22Rv1 (cell line): ENCODE measurements at regions not wholly inside any gene's neighbourhood (a gene's known extent, or its start where the extent isn't known, plus 50 kb on each side); places are given as distances from the start of the nearest gene placed in this dataset.

Experiments used
- H3K27ac ChIP-seq: fragments of 450-650 bp; 2 replicates; pipeline ENCODE4 v1.5.1; 2017
- ZFX ChIP-seq: fragments of 450-650 bp; IDR thresholded peaks from 2 replicates; pipeline ENCODE4 v1.6.1; 2017; ENCODE audit warnings: antibody characterized with exemption, borderline replicate concordance
- TF ChIP-seq, protein P1 (sequence below): fragments of 450-650 bp; IDR thresholded peaks from 2 replicates; pipeline ENCODE4 v1.5.1; 2017; ENCODE audit warnings: mild to moderate bottlenecking

DNA sequence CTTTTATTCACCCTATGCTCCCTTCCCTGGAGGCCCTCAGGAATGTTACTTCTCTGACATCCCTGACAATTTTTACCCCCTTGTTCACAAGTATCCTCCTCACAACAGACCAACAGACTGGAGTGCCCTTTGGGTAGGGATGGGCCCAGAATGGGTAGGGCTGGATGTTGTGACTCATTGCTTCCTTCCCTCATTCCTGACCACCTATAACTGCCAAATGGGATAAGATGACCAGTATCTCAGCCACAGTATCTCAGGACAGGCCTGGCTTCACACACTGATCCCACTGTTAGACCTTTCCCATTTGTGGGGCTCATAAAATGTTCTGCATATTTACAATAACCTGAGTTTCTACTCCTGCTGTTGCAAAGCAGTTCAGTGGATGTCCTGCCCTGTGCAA is 223.0 kb upstream of the LRFN2 start:
- TF ChIP-seq ZFX: no peak
- TF ChIP-seq, protein P1, sequence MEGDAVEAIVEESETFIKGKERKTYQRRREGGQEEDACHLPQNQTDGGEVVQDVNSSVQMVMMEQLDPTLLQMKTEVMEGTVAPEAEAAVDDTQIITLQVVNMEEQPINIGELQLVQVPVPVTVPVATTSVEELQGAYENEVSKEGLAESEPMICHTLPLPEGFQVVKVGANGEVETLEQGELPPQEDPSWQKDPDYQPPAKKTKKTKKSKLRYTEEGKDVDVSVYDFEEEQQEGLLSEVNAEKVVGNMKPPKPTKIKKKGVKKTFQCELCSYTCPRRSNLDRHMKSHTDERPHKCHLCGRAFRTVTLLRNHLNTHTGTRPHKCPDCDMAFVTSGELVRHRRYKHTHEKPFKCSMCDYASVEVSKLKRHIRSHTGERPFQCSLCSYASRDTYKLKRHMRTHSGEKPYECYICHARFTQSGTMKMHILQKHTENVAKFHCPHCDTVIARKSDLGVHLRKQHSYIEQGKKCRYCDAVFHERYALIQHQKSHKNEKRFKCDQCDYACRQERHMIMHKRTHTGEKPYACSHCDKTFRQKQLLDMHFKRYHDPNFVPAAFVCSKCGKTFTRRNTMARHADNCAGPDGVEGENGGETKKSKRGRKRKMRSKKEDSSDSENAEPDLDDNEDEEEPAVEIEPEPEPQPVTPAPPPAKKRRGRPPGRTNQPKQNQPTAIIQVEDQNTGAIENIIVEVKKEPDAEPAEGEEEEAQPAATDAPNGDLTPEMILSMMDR: no peak

DNA sequence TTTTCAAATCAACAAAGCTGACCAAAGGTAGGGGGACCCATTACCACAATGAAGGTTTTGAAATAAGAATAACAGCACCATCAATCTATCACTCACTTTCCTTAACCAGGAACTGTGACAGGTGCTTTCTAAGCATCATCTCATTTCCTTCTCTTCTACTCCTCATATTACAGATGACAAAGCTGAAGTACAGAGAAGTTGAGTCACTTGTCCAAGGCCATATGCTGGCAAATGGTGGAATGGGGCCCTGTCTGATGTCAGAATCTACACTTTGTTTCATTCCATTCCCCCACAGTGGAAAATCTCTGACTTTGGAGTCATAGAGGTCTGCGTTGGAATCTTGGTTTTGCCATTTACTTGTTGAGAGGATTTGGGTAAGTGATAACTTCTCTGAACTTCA is 222.5 kb upstream of the LRFN2 start:
- no peak for TF ChIP-seq ZFX
- TF ChIP-seq, protein P1: no peak
- H3K27ac ChIP-seq: no peak overlapping the region

More for the DNA sequence above, 223.0 kb upstream of the LRFN2 start:
- no peak overlapping the region for H3K27ac ChIP-seq

DNA sequence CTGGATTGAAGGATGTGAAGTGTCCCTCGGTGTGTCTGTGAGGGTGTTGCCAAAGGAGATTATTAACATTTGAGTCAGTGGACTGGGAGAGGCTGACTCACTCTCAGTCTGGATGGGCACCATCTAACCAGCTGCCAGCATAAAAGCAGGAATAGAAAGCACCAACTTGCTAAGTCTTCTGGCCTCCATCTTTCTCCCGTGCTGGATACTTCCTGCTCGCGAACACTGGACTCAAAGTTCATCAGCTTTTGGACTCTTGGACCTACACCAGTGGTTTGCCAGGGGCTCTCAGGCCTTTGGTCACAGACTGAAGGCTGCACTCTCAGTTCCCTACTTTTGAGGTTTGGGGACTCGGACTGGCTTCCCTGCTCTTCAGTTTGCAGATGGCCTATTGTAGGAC is 220.3 kb upstream of the LRFN2 start:
- TF ChIP-seq, protein P1: no peak
- no peak for TF ChIP-seq ZFX
- H3K27ac ChIP-seq: no peak overlapping the region

DNA sequence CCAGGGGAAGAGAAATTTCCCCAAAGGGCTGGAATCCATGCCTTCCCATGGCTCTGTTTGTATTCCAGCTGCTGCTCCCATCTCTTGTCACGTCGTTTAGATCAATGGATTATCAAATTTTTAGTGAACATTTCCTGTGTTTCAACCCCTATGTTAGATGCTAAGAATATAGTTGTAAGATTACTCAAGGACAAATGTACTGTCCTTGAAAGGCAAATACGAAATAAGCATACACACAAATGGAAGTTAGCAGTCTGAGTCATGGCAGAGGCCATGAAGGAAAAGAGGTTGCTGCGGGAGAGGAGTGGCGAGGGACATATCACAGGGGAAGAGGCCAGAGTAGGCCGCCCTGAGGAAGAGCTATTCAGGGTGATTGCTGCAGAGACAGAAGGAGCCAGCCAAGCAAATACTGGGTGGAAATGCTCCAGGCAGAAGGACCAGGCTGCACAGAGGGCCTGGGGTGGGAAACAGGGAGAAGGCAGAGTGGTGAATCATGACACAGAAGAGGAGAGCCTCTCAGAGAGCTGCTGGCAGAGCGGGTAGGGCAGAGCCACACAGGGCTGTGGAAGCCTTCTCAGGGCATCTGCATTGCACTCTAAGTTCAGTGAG is 219.2 kb upstream of the LRFN2 start:
- TF ChIP-seq ZFX: no peak
- TF ChIP-seq, protein P1: no peak
- no peak overlapping the region for H3K27ac ChIP-seq

DNA sequence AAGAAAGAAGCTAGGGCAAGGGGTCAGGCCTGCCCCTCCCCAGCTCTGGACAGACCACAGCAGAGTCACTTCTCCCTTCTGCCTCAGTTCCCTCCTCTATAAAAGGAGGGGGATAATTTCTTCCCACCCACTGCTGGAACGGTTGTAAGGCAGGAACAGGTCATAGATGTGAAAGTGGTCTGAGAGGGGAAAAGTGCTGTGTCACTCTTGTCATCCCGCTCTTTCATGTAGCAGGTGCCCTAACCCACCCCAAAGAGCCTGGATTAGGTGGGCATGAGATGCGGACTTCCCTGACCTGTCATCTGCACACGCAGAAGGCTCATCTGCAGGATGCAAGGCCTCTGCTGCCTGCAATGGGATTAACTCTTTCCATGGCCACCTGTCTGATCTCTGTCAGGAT is 218.2 kb upstream of the LRFN2 start:
- TF ChIP-seq ZFX: no peak
- TF ChIP-seq, protein P1: 0 out of 2 replicates have a peak, but pooled peaks have one; percentile 8
- H3K27ac ChIP-seq: no peak overlapping the region

DNA sequence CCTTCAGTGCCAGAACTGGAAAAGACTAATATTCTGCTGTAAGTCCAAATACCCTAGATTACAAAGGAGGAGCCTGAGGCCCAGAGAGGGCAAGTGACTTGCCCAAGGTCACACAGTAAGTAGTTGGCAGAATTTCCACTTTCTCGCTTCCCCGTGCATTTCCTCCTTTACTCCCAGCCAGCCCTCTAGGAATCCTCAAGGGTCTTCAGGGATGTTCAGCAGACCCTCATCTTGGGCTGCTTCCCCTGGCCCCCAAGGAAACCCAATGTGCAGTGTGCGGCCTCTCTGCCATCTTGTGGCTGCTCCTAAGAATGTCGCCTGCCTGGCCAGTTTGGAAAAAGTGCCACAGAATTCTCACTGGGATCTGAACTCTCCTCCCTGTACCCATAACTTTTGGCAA is 217.7 kb upstream of the LRFN2 start:
- H3K27ac ChIP-seq: no peak overlapping the region
- no peak for TF ChIP-seq ZFX
- TF ChIP-seq, protein P1: peak; percentile 28

DNA sequence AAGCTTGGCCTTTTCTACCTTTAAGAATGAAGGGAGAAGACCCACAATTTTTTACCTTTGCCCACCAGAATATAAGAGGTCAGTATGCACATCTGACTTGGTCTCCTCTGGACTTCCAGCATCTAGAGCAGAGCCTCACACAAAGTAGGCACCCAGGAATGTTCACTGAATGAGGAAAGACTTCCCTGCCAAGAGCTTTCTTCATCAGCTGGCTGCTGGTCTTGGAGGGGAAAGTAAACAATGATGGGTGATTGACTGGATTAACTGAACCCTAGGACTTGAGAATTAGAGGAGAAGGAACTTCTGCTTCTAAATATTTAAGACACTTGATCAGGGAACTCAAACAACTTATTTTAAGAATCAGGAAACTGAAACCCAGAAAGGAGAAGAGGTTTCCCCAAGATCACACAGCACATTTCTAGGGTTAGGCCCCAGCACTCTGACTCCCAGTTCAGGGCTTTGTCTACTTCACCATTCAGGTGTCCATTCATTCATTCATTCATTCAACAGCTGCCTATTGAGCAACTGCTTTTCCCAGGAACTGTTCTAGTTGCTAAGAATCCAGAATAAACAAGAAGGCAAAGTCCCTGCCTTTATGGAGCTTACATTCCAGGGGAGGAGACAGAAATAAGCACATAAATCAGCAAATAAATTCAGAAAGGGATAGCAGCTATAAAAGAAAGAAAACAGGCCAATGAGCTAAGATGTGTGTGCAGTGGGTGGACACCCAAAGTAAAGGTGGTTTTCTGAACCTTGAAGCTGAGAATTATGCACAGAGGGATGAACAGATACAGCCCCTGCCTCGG is 216.9 kb upstream of the LRFN2 start:
- TF ChIP-seq, protein P1: no peak
- TF ChIP-seq ZFX: no peak
- H3K27ac ChIP-seq: no peak overlapping the region
